ENCODE measurements at regions not wholly inside any gene's neighbourhood (a gene's known extent, or its start where the extent isn't known, plus 50 kb on each side); places are given as distances from the start of the nearest gene placed in this dataset.

DNA sequence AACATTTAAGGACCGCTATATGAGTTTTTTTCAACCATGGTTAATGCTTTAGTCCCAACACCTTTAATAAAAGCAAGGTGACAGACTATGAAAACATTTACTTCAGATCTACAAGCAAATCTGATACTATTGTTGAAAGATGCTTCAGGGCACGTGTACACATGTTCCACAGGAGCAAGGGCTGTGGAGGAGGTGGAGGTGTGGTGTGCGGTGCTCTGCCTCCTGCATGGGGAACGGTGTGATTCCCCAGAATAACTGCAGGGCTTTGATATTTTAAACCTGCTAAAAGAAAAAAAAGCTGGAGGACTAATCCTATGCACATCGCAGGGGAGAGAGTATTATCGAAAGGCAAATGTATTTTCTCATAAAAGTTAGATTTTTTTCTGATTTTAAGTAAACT lies 188.1 kb upstream of the CEP162 start:
- Histone ChIP-seq H4K20me1 (replicated peaks; ENCODE audit: control insufficient read depth, extremely low read depth, insufficient read depth, low read length) (no peaks in the 10 kb centered on the region), H3K27me3 (ENCODE audit: control insufficient read depth in 2 of 2, insufficient read depth in 2 of 2, low read length in 2 of 2) (peaks cover 8 to 16% of the 10 kb centered on the region in 2 experiments), H3K27ac (ENCODE audit: insufficient read depth, low read depth, low read length) (no peak overlapping the region), H2AFZ (ENCODE audit: low read depth, low read length) (no peak overlapping the region), H3K4me3 (replicated peaks in 1 of 3; ENCODE audit: insufficient read depth in 1 of 3, low read depth in 1 of 3, low read length in 3 of 3) (no peak overlapping the region), H3K36me3 (ENCODE audit: control insufficient read depth in 2 of 2, extremely low read depth in 1 of 2, insufficient read depth in 2 of 2, low read length in 2 of 2) (no peaks in the 10 kb centered on the region), H3K9me1 (replicated peaks; ENCODE audit: control insufficient read depth, extremely low read depth, insufficient read depth, low read length) (no peaks in the 10 kb centered on the region), H3K79me2 (ENCODE audit: control insufficient read depth, insufficient read depth, low read length) (no peaks in the 10 kb centered on the region), H3K4me1 (ENCODE audit: control insufficient read depth, extremely low read depth, insufficient read depth, low read length) (no peaks in the 10 kb centered on the region), H3K4me2 (ENCODE audit: insufficient read depth, low read length) (no peak overlapping the region), H3K9me3 (replicated peaks; ENCODE audit: control insufficient read depth, insufficient read depth, low read length) (no peaks in the 10 kb centered on the region), H3K9ac (replicated peaks; ENCODE audit: extremely low read depth, insufficient read depth, low read length) (no peak overlapping the region)
- FAIRE-seq, result no peak
- no TSS peak for BruUV-seq (replicated peaks)
- intact Hi-C loops (cut with micrococcal nuclease), result no loop called here
- ChIA-PET POLR2A (no interaction called here), CTCF (no interaction called here)
- TF ChIP-seq POLR2A (IDR thresholded peaks at IDR 0.05; ENCODE audit: low read depth, low read length), result no peak
- DNase-seq (ENCODE audit: low read depth, low spot score), result no peak
- dilution Hi-C loops (cut with MboI; ENCODE audit: extremely low pct_ligation_motif_present, low sequenced_read_pairs), result no loop called here

DNA sequence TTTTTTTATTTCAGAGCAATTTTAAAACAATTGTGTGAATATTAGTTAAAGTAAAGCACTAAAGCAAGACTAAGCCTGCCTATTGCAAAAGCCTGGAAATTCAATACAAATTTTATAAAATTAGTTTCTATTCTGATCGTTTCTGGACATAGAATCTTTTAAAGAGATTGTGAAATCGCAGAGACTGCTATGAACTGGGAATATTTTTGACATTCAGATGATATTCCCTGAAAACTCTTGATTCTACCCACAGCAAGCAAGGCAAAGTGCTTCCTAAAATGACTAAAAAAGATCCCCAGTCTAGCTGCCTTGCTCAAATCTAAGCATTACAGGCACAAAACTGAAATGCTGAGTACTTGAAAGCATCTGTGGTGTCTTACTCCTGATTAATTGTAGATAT lies 187.6 kb upstream of the CEP162 start:
- Histone ChIP-seq H3K4me1 (ENCODE audit: control insufficient read depth, extremely low read depth, insufficient read depth, low read length) (no peaks in the 10 kb centered on the region), H3K79me2 (ENCODE audit: control insufficient read depth, insufficient read depth, low read length) (no peaks in the 10 kb centered on the region), H3K36me3 (ENCODE audit: control insufficient read depth in 2 of 2, extremely low read depth in 1 of 2, insufficient read depth in 2 of 2, low read length in 2 of 2) (no peaks in the 10 kb centered on the region), H3K9me3 (replicated peaks; ENCODE audit: control insufficient read depth, insufficient read depth, low read length) (no peaks in the 10 kb centered on the region), H3K9me1 (replicated peaks; ENCODE audit: control insufficient read depth, extremely low read depth, insufficient read depth, low read length) (no peaks in the 10 kb centered on the region), H2AFZ (ENCODE audit: low read depth, low read length) (no peak overlapping the region), H3K4me3 (replicated peaks in 1 of 3; ENCODE audit: insufficient read depth in 1 of 3, low read depth in 1 of 3, low read length in 3 of 3) (no peak overlapping the region), H3K27ac (ENCODE audit: insufficient read depth, low read depth, low read length) (no peak overlapping the region), H3K4me2 (ENCODE audit: insufficient read depth, low read length) (no peak overlapping the region), H4K20me1 (replicated peaks; ENCODE audit: control insufficient read depth, extremely low read depth, insufficient read depth, low read length) (no peaks in the 10 kb centered on the region), H3K27me3 (ENCODE audit: control insufficient read depth in 2 of 2, insufficient read depth in 2 of 2, low read length in 2 of 2) (peaks cover 8 to 16% of the 10 kb centered on the region in 2 experiments), H3K9ac (replicated peaks; ENCODE audit: extremely low read depth, insufficient read depth, low read length) (no peak overlapping the region)
- intact Hi-C loops (cut with micrococcal nuclease) (no loop called here), dilution Hi-C loops (cut with MboI; ENCODE audit: extremely low pct_ligation_motif_present, low sequenced_read_pairs) (no loop called here)
- BruUV-seq (replicated peaks), result no TSS peak
- ChIA-PET POLR2A (no interaction called here), CTCF (no interaction called here)
- TF ChIP-seq FOS (IDR thresholded peaks at IDR 0.05; ENCODE audit: borderline replicate concordance, insufficient read depth, low read length) (no peak), MYC (IDR thresholded peaks at IDR 0.05; ENCODE audit: low read depth, low read length) (no peak), EZH2 (IDR thresholded peaks at IDR 0.05; ENCODE audit: borderline replicate concordance, low read depth, low read length, severe bottlenecking) (no peak), JUN (IDR thresholded peaks at IDR 0.05; ENCODE audit: borderline replicate concordance, insufficient read depth, insufficient read length, low read depth) (no peak)
- TF ChIP-seq, protein P1, sequence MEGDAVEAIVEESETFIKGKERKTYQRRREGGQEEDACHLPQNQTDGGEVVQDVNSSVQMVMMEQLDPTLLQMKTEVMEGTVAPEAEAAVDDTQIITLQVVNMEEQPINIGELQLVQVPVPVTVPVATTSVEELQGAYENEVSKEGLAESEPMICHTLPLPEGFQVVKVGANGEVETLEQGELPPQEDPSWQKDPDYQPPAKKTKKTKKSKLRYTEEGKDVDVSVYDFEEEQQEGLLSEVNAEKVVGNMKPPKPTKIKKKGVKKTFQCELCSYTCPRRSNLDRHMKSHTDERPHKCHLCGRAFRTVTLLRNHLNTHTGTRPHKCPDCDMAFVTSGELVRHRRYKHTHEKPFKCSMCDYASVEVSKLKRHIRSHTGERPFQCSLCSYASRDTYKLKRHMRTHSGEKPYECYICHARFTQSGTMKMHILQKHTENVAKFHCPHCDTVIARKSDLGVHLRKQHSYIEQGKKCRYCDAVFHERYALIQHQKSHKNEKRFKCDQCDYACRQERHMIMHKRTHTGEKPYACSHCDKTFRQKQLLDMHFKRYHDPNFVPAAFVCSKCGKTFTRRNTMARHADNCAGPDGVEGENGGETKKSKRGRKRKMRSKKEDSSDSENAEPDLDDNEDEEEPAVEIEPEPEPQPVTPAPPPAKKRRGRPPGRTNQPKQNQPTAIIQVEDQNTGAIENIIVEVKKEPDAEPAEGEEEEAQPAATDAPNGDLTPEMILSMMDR (IDR thresholded peaks at IDR 0.05; ENCODE audit: extremely low read depth in 1 of 2, insufficient read depth in 1 of 2, low read depth in 1 of 2, low read length in 2 of 2), result no peak
- FAIRE-seq, result no peak
- no peak for DNase-seq (ENCODE audit: low read depth, low spot score)
